ENCODE measurements at regions not wholly inside any gene's neighbourhood (a gene's known extent, or its start where the extent isn't known, plus 50 kb on each side); places are given as distances from the start of the nearest gene placed in this dataset.

DNA sequence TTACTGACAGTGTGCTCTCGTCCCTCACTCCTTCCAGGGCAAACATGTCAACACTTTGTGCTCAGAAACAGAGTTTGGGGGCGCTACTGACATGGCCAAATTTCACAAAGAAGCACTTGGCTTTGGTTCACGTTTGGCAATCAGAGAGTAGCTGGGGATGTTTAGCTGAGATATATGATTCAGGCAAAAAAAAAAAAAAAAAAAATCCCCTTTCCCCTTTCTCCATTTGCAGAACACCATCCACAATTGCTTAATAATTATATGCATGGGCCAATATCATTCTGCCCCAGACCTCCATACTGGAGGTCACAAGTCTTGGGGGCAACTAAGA is 128.4 kb upstream of the ADGRF1 start:
- TF ChIP-seq POLR2A (IDR thresholded peaks at IDR 0.05) (no peak), CTCF (IDR thresholded peaks at IDR 0.05) (no peak), POLR2AphosphoS5 (IDR thresholded peaks at IDR 0.05) (no peak)

Measured in gastroesophageal sphincter (tissue), 3 donors.